HepG2 (cell line): ENCODE measurements at regions not wholly inside any gene's neighbourhood (a gene's known extent, or its start where the extent isn't known, plus 50 kb on each side); places are given as distances from the start of the nearest gene placed in this dataset.

ENCODE experiments used
- EZH2 ChIP-seq: conservative IDR thresholded peaks from 2 replicates; pipeline ENCODE4 v1.6.1; 2012; ENCODE audit warnings: mild to moderate bottlenecking, low read depth, low read length, moderate library complexity
- GZF1 ChIP-seq: sonication (generic); formaldehyde crosslinking; IDR thresholded peaks from 2 replicates; pipeline ENCODE4 v1.5.1; 2020; ENCODE audit warnings: mild to moderate bottlenecking, missing genetic modification reagents
- HES4 ChIP-seq: sonication (generic); formaldehyde crosslinking; IDR thresholded peaks from 2 replicates; pipeline ENCODE4 v1.9.0; 2021; ENCODE audit warnings: mild to moderate bottlenecking, missing genetic modification reagents, borderline replicate concordance
- JARID2 ChIP-seq: sonication (generic); formaldehyde crosslinking; IDR thresholded peaks from 2 replicates; pipeline ENCODE4 v1.8.1; 2023; ENCODE audit warnings: missing genetic modification reagents, inconsistent platforms; ENCODE audit not compliant: insufficient replicate concordance
- MATR3 ChIP-seq: sonication (generic); formaldehyde crosslinking; IDR thresholded peaks from 2 replicates; pipeline ENCODE4 v1.4.0; 2020; ENCODE audit warnings: missing genetic modification reagents
- MEF2D ChIP-seq: sonication (generic); formaldehyde crosslinking; IDR thresholded peaks from 2 replicates; pipeline ENCODE4 v1.5.1; 2020; ENCODE audit warnings: mild to moderate bottlenecking, missing genetic modification reagents
- NCOA2 ChIP-seq: sonication (generic); formaldehyde crosslinking; IDR thresholded peaks from 2 replicates; pipeline ENCODE4 v1.8.0; 2022; ENCODE audit warnings: inconsistent platforms
- ZNF253 ChIP-seq: sonication (generic); formaldehyde crosslinking; IDR thresholded peaks from 2 replicates; pipeline ENCODE4 v1.8.0; 2022; ENCODE audit warnings: mild to moderate bottlenecking, missing genetic modification reagents, borderline replicate concordance
- ZNF350 ChIP-seq: sonication (generic); formaldehyde crosslinking; IDR thresholded peaks from 2 replicates; pipeline ENCODE4 v1.4.0; 2020; ENCODE audit warnings: mild to moderate bottlenecking, low read depth, missing genetic modification reagents, borderline replicate concordance
- ZNF639 ChIP-seq: conservative IDR thresholded peaks from 2 replicates; pipeline ENCODE4 v1.6.1; 2018; ENCODE audit warnings: missing genetic modification reagents
- TF ChIP-seq, protein P1 (sequence below): sonication (generic); formaldehyde crosslinking; IDR thresholded peaks from 2 replicates; pipeline ENCODE4 v1.4.0; 2020; ENCODE audit warnings: mild to moderate bottlenecking, missing genetic modification reagents
- TF ChIP-seq, protein P2 (sequence below): IDR thresholded peaks from 2 replicates; pipeline ENCODE4 v1.6.1; 2012; ENCODE audit warnings: low read length, improper control_type of control experiment
- TF ChIP-seq, protein P3 (sequence below): sonication (generic); formaldehyde crosslinking; IDR thresholded peaks from 2 replicates; pipeline ENCODE4 v1.4.0; 2020; ENCODE audit warnings: mild to moderate bottlenecking, missing genetic modification reagents
- TF ChIP-seq, protein P4 (sequence below): IDR thresholded peaks from 2 replicates; pipeline ENCODE4 v1.6.1; 2016; ENCODE audit warnings: low read depth, missing genetic modification reagents, missing compliant biosample characterization

DNA sequence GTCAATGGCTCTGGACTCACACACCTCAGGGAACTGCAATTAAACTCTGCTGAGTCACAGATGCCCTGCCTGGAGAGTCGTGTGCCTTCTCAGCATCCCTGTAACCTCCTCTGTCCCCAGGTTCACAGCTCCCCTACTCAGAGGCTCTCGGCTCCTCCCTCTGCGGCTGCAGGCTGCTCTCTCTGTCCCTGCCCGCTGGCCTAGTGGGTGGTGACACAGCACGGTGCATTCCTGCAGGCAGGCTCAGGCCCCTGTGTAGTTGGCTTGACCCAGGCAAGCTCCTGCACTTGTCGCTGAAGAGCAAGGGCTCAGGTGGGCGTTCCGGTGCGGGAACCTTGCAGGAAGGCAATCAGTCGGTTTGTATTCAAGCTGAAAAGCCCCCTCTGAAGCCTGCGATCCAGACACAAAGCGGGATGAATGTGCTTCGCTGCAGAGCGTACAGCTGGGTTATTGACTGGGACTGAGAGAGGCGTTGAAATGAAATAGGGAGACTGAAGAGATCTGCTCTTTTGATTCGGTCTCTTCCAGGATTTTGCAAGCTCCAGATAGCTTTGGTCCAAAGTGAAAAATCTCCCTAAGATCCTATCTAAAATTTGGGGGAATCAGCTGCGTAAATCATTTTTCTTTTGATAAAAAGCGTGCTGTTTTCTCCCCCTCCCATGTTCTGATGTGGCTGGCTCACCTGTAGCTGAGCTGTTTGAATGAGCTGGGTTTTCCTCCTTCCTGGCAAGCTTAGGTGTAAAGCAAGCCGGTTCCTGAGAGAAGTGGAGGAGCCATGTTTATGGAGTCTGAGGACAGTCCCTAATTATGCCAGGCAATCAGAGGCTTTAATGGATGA, 208.7 kb upstream of the PHYHIPL start (continued):
- TF ChIP-seq ZNF253 (CRISPR knock-in tag) (no peak), ZNF639 (CRISPR knock-in tag) (no peak), MEF2D (peak; percentile 63; the same call in 1 of the 2 replicates), GZF1 (no peak), JARID2 (CRISPR knock-in tag) (no peak), HES4 (no peak), NCOA2 (peak; percentile 32; the same call in 1 of the 2 replicates), ZNF350 (peak; percentile 98), MATR3 (CRISPR knock-in tag) (no peak), EZH2 (no peak)
- TF ChIP-seq, protein P1, sequence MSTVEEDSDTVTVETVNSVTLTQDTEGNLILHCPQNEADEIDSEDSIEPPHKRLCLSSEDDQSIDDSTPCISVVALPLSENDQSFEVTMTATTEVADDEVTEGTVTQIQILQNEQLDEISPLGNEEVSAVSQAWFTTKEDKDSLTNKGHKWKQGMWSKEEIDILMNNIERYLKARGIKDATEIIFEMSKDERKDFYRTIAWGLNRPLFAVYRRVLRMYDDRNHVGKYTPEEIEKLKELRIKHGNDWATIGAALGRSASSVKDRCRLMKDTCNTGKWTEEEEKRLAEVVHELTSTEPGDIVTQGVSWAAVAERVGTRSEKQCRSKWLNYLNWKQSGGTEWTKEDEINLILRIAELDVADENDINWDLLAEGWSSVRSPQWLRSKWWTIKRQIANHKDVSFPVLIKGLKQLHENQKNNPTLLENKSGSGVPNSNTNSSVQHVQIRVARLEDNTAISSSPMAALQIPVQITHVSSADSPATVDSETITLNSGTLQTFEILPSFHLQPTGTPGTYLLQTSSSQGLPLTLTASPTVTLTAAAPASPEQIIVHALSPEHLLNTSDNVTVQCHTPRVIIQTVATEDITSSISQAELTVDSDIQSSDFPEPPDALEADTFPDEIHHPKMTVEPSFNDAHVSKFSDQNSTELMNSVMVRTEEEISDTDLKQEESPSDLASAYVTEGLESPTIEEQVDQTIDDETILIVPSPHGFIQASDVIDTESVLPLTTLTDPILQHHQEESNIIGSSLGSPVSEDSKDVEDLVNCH (CRISPR knock-in tag), result no peak; the same call in 1 of the 2 replicates
- TF ChIP-seq, protein P2, sequence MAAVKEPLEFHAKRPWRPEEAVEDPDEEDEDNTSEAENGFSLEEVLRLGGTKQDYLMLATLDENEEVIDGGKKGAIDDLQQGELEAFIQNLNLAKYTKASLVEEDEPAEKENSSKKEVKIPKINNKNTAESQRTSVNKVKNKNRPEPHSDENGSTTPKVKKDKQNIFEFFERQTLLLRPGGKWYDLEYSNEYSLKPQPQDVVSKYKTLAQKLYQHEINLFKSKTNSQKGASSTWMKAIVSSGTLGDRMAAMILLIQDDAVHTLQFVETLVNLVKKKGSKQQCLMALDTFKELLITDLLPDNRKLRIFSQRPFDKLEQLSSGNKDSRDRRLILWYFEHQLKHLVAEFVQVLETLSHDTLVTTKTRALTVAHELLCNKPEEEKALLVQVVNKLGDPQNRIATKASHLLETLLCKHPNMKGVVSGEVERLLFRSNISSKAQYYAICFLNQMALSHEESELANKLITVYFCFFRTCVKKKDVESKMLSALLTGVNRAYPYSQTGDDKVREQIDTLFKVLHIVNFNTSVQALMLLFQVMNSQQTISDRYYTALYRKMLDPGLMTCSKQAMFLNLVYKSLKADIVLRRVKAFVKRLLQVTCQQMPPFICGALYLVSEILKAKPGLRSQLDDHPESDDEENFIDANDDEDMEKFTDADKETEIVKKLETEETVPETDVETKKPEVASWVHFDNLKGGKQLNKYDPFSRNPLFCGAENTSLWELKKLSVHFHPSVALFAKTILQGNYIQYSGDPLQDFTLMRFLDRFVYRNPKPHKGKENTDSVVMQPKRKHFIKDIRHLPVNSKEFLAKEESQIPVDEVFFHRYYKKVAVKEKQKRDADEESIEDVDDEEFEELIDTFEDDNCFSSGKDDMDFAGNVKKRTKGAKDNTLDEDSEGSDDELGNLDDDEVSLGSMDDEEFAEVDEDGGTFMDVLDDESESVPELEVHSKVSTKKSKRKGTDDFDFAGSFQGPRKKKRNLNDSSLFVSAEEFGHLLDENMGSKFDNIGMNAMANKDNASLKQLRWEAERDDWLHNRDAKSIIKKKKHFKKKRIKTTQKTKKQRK, result no peak
- TF ChIP-seq, protein P3, sequence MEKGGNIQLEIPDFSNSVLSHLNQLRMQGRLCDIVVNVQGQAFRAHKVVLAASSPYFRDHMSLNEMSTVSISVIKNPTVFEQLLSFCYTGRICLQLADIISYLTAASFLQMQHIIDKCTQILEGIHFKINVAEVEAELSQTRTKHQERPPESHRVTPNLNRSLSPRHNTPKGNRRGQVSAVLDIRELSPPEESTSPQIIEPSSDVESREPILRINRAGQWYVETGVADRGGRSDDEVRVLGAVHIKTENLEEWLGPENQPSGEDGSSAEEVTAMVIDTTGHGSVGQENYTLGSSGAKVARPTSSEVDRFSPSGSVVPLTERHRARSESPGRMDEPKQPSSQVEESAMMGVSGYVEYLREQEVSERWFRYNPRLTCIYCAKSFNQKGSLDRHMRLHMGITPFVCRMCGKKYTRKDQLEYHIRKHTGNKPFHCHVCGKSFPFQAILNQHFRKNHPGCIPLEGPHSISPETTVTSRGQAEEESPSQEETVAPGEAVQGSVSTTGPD (CRISPR knock-in tag), result no peak
- TF ChIP-seq, protein P4, sequence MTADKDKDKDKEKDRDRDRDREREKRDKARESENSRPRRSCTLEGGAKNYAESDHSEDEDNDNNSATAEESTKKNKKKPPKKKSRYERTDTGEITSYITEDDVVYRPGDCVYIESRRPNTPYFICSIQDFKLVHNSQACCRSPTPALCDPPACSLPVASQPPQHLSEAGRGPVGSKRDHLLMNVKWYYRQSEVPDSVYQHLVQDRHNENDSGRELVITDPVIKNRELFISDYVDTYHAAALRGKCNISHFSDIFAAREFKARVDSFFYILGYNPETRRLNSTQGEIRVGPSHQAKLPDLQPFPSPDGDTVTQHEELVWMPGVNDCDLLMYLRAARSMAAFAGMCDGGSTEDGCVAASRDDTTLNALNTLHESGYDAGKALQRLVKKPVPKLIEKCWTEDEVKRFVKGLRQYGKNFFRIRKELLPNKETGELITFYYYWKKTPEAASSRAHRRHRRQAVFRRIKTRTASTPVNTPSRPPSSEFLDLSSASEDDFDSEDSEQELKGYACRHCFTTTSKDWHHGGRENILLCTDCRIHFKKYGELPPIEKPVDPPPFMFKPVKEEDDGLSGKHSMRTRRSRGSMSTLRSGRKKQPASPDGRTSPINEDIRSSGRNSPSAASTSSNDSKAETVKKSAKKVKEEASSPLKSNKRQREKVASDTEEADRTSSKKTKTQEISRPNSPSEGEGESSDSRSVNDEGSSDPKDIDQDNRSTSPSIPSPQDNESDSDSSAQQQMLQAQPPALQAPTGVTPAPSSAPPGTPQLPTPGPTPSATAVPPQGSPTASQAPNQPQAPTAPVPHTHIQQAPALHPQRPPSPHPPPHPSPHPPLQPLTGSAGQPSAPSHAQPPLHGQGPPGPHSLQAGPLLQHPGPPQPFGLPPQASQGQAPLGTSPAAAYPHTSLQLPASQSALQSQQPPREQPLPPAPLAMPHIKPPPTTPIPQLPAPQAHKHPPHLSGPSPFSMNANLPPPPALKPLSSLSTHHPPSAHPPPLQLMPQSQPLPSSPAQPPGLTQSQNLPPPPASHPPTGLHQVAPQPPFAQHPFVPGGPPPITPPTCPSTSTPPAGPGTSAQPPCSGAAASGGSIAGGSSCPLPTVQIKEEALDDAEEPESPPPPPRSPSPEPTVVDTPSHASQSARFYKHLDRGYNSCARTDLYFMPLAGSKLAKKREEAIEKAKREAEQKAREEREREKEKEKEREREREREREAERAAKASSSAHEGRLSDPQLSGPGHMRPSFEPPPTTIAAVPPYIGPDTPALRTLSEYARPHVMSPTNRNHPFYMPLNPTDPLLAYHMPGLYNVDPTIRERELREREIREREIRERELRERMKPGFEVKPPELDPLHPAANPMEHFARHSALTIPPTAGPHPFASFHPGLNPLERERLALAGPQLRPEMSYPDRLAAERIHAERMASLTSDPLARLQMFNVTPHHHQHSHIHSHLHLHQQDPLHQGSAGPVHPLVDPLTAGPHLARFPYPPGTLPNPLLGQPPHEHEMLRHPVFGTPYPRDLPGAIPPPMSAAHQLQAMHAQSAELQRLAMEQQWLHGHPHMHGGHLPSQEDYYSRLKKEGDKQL (CRISPR knock-in tag), result no peak; the same call in 1 of the 2 replicates
